PC-9 (cell line): ENCODE measurements at regions not wholly inside any gene's neighbourhood (a gene's known extent, or its start where the extent isn't known, plus 50 kb on each side); places are given as distances from the start of the nearest gene placed in this dataset.
"Not testable (repeated sequence)": the region's sequence is repeated elsewhere in the genome, so short reads cannot be mapped to it uniquely, and the experiment has no call there.

Experiments
- BruUV-seq: library from RNA; stranded (reverse); fragments of 400-500 nt; replicated peaks from 2 replicates; lab custom pipeline; 2021; lab: Mats Ljungman, UMichigan
- CTCF ChIA-PET: fragments of 300-600 bp; sonication (Branson Sonifier 250); formaldehyde crosslinking; loops from one replicate; lab custom pipeline; 2022; ENCODE audit warnings: antibody characterized with exemption; lab: Charles Lee
- POLR2A ChIA-PET: fragments of 300-600 bp; sonication (Branson Sonifier 250); formaldehyde crosslinking; loops from one replicate; lab custom pipeline; 2022; ENCODE audit warnings: antibody characterized with exemption; ENCODE audit not compliant: unreplicated experiment; lab: Charles Lee
- DNase-seq, 2 experiments: peaks; one replicate each; pipeline versions ENCODE4 v3.0.0 to v3.0.0-alpha.2; 2015 to 2022; ENCODE audit warnings: mixed read lengths in 1 of 2
- H2AFZ ChIP-seq: fragments of 200-600 bp; sonication (generic); 2 replicates; pipeline ENCODE4 v1.8.1; 2017; ENCODE audit warnings: antibody characterized with exemption
- H3F3A ChIP-seq: fragments of 200-600 bp; sonication (generic); 2 replicates; pipeline ENCODE4 v1.8.1; 2017; ENCODE audit warnings: antibody characterized with exemption, mild to moderate bottlenecking, low read depth; ENCODE audit not compliant: insufficient read depth
- H3K27ac ChIP-seq: fragments of 200-600 bp; sonication (generic); 2 replicates; pipeline ENCODE4 v1.6.1; 2016; ENCODE audit warnings: mixed run types
- H3K27me3 ChIP-seq: fragments of 200-600 bp; sonication (generic); 2 replicates; pipeline ENCODE4 v1.6.1; 2016; ENCODE audit warnings: low read depth, mixed run types; ENCODE audit not compliant: insufficient read depth
- H3K36me3 ChIP-seq: fragments of 200-600 bp; sonication (generic); 2 replicates; pipeline ENCODE4 v1.6.1; 2016; ENCODE audit warnings: low read depth, mixed run types
- H3K4me1 ChIP-seq: fragments of 200-600 bp; sonication (generic); replicated peaks from 2 replicates; pipeline ENCODE4 v1.6.1; 2016; ENCODE audit warnings: mixed run types; ENCODE audit not compliant: insufficient read depth
- H3K4me2 ChIP-seq: fragments of 200-600 bp; sonication (generic); 2 replicates; pipeline ENCODE4 v1.6.1; 2017; ENCODE audit warnings: mixed run types
- H3K4me3 ChIP-seq: fragments of 200-600 bp; sonication (generic); 2 replicates; pipeline ENCODE4 v1.6.1; 2016; ENCODE audit warnings: mixed run types
- H3K79me2 ChIP-seq: fragments of 200-600 bp; sonication (generic); 2 replicates; pipeline ENCODE4 v1.6.1; 2017; ENCODE audit warnings: low read depth, mixed run types
- H3K9me2 ChIP-seq: fragments of 200-600 bp; sonication (generic); 2 replicates; pipeline ENCODE4 v1.8.1; 2017; ENCODE audit warnings: mild to moderate bottlenecking; ENCODE audit not compliant: insufficient read depth
- H3K9me3 ChIP-seq: fragments of 200-600 bp; sonication (generic); 2 replicates; pipeline ENCODE4 v1.8.1; 2016; ENCODE audit warnings: low read depth; ENCODE audit not compliant: insufficient read depth
- H4K20me1 ChIP-seq: fragments of 200-600 bp; sonication (generic); 2 replicates; pipeline ENCODE4 v1.8.1; 2017; ENCODE audit not compliant: insufficient read depth
- EZH2 ChIP-seq: fragments of 200-600 bp; sonication (generic); IDR thresholded peaks from 2 replicates; pipeline ENCODE4 v1.8.0; 2017; ENCODE audit warnings: antibody characterized with exemption, low read depth
- intact Hi-C: fragments of 100-400 bp; cut with micrococcal nuclease; formaldehyde crosslinking; loops from one replicate; pipeline ENCODE4 v1.10.0; 2022; ENCODE audit not compliant: unreplicated experiment
- TF ChIP-seq, protein P1 (sequence below): fragments of 200-600 bp; sonication (generic); conservative IDR thresholded peaks from 2 replicates; pipeline ENCODE4 v1.6.1; 2017; ENCODE audit warnings: mixed run types, antibody characterized with exemption, mild to moderate bottlenecking, moderate library complexity

GRCh38 chr4:104283303-104283702, 211.4 kb downstream of the CXXC4 start:
- H3K4me2 ChIP-seq = no peak overlapping the region
- H3K79me2 ChIP-seq = no peaks in the 10 kb centered on the region
- H3K27ac ChIP-seq = no peak overlapping the region
- H3K9me2 ChIP-seq = no peaks in the 10 kb centered on the region
- intact Hi-C loops = no loop called here
- no peak overlapping the region for H2AFZ ChIP-seq
- ChIA-PET POLR2A (no interaction called here), CTCF (no interaction called here)
- no peaks in the 10 kb centered on the region for H3K27me3 ChIP-seq
- BruUV-seq = no TSS peak
- no peak for TF ChIP-seq EZH2
- TF ChIP-seq, protein P1, sequence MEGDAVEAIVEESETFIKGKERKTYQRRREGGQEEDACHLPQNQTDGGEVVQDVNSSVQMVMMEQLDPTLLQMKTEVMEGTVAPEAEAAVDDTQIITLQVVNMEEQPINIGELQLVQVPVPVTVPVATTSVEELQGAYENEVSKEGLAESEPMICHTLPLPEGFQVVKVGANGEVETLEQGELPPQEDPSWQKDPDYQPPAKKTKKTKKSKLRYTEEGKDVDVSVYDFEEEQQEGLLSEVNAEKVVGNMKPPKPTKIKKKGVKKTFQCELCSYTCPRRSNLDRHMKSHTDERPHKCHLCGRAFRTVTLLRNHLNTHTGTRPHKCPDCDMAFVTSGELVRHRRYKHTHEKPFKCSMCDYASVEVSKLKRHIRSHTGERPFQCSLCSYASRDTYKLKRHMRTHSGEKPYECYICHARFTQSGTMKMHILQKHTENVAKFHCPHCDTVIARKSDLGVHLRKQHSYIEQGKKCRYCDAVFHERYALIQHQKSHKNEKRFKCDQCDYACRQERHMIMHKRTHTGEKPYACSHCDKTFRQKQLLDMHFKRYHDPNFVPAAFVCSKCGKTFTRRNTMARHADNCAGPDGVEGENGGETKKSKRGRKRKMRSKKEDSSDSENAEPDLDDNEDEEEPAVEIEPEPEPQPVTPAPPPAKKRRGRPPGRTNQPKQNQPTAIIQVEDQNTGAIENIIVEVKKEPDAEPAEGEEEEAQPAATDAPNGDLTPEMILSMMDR = no peak
- no peaks in the 10 kb centered on the region for H3K36me3 ChIP-seq
- DNase-seq = no peak
- no peaks in the 10 kb centered on the region for H3K9me3 ChIP-seq
- no peak overlapping the region for H3K4me3 ChIP-seq
- no peaks in the 10 kb centered on the region for H4K20me1 ChIP-seq
- no peaks in the 10 kb centered on the region for H3K4me1 ChIP-seq
- no peaks in the 10 kb centered on the region for H3F3A ChIP-seq

DNA sequence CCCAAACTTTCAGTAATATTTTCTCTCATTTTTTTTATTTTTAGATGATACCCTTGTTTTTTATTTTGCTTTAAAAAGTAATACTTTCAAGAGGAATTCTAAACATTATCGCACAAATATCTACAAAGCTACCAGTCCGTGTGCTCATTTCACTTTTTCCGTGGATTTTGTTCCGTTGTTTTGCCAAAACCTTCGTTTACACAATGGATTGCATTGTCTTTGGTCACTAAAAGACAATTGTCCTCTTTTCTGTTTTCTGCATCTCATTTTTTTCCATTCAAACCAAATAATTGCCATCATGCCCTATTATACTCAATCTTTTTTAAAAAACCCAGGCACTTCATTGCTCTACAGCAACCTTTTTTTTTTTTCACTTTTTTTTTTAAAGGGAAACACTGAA, 214.9 kb downstream of the CXXC4 start:
- CTCF ChIA-PET = no interaction called here
- no peaks in the 10 kb centered on the region for H3K9me2 ChIP-seq
- H3K4me2 ChIP-seq = no peak overlapping the region
- no peaks in the 10 kb centered on the region for H3K27me3 ChIP-seq
- H3K79me2 ChIP-seq = no peaks in the 10 kb centered on the region
- no peak overlapping the region for H2AFZ ChIP-seq
- no TSS peak for BruUV-seq
- no peaks in the 10 kb centered on the region for H3K9me3 ChIP-seq
- no peak for TF ChIP-seq EZH2
- TF ChIP-seq, protein P1 = no peak
- H3K36me3 ChIP-seq = no peaks in the 10 kb centered on the region
- H3K27ac ChIP-seq = no peak overlapping the region
- no peaks in the 10 kb centered on the region for H3K4me1 ChIP-seq
- H3F3A ChIP-seq = no peaks in the 10 kb centered on the region
- DNase-seq = no peak
- no peaks in the 10 kb centered on the region for H4K20me1 ChIP-seq
- POLR2A ChIA-PET = no interaction called here
- no peak overlapping the region for H3K4me3 ChIP-seq
- intact Hi-C loops = no loop called here

DNA sequence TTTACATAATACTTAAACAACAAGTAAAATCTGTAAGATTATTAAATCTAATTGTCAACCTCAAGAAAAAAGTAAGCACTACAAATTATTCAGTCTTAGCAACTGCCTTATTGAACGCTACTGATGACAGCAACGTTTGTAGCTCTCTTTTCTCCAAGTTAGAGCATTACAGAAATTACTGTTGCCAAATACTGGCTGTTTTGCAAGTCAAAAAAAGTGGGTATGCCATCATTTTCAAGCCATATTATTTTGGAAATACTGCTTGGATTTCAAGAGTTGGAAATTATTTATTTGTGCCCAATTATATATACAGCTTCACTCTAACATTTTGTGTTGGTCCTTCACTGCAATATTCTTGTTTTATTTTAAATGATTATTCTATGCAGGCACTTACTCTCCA, 221.7 kb downstream of the CXXC4 start:
- Histone ChIP-seq H3K9me3 (no peaks in the 10 kb centered on the region), H3K27ac (no peak overlapping the region), H3F3A (no peaks in the 10 kb centered on the region), H3K9me2 (no peaks in the 10 kb centered on the region), H3K36me3 (no peaks in the 10 kb centered on the region), H3K79me2 (no peaks in the 10 kb centered on the region), H3K27me3 (no peaks in the 10 kb centered on the region), H3K4me3 (no peak overlapping the region), H2AFZ (no peak overlapping the region), H4K20me1 (no peaks in the 10 kb centered on the region), H3K4me1 (no peaks in the 10 kb centered on the region), H3K4me2 (no peak overlapping the region)
- TF ChIP-seq EZH2 = no peak
- TF ChIP-seq, protein P1 = no peak
- intact Hi-C loops = no loop called here
- DNase-seq = no peak
- ChIA-PET POLR2A (no interaction called here), CTCF (no interaction called here)
- BruUV-seq = no TSS peak

GRCh38 chr4:104269603-104270002, 225.1 kb downstream of the CXXC4 start:
- H3K79me2 ChIP-seq, POLR2A ChIA-PET, H4K20me1 ChIP-seq, H2AFZ ChIP-seq, H3K36me3 ChIP-seq, H3F3A ChIP-seq, CTCF ChIA-PET, H3K9me3 ChIP-seq, H3K9me2 ChIP-seq, H3K4me2 ChIP-seq, H3K27me3 ChIP-seq, H3K27ac ChIP-seq, H3K4me1 ChIP-seq, intact Hi-C loops, DNase-seq, H3K4me3 ChIP-seq, BruUV-seq: not testable (repeated sequence)
